ENCODE measurements at regions not wholly inside any gene's neighbourhood (a gene's known extent, or its start where the extent isn't known, plus 50 kb on each side); places are given as distances from the start of the nearest gene placed in this dataset.

DNA sequence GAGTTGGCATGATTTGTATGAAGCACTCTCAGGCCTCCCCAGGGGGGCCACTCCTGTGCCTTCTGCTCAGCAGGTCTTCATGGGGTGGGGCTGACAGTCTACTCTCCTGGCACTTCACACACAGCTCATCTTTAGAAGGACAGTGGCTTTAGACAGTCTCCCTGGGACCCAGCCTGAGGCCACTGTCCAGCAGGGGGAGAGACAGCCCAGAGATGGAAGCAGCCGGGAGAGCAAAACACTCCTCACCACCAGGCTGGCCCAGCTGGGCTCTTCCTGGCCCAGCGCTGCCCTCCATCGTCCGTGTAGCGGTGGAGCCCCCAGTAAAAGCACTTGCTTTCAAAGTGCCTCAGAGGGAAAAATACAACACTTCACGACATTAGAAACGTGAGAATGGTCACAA lies 62.0 kb upstream of the CRHR1 start:
- Histone ChIP-seq H3K27ac (no peak overlapping the region), H3K4me3 (no peak overlapping the region), H3K9me3 (no peaks in the 10 kb centered on the region), H3K27me3 (no peaks in the 10 kb centered on the region), H3K36me3 (ENCODE audit: low read depth, missing control alignments) (no peaks in the 10 kb centered on the region), H3K4me1 (no peaks in the 10 kb centered on the region)
- no peak for DNase-seq
- 32 to 49% methylated on average over 6 to 7 of the region's 7 CpGs for WGBS, 2 donors
- TF ChIP-seq POLR2A (IDR thresholded peaks at IDR 0.05) (no peak), CTCF (IDR thresholded peaks at IDR 0.05) (no peak)
- intact Hi-C loops (cut with DNase I; ENCODE audit: low total_unique reads) = no loop called here

DNA sequence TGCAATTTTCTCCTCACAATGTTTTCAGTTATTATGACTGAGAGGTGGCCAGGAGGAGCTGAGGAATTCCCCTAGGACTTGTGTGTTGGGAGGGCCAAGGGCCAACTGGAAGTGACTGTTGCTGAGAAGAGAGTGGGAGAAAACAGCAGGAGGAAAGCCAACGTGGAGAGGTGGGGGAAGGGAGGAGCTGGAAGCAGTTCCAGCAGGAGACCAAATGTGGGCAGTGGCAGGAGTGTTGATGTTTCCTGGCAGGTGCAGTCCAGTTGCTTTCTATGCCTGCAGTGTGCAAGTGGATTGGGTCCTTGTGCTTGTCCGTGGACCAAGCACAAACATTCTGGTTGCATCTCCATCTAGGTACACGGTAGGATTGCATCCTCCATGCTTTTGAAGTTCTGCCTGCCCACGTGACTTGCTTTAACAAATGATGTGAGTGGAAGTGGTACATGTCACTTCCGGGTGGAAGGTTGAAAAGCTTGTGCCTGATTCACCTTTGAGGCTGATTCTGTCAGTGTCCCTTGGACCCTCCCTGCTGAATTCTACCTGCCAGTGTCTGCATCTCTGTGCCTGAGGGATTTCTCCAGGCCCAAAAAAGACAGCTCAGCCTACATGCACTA lies 54.7 kb upstream of the CRHR1 start:
- no peak for TF ChIP-seq POLR2A (IDR thresholded peaks at IDR 0.05)
- no peak for TF ChIP-seq CTCF (IDR thresholded peaks at IDR 0.05)
- no peak overlapping the region for H3K27ac ChIP-seq
- H3K36me3 ChIP-seq (ENCODE audit: low read depth, missing control alignments) = no peaks in the 10 kb centered on the region
- no peaks in the 10 kb centered on the region for H3K27me3 ChIP-seq
- no peaks in the 10 kb centered on the region for H3K4me1 ChIP-seq
- WGBS, 2 donors = 59 to 69% methylated on average over 5 of the region's 5 CpGs
- intact Hi-C loops (cut with DNase I; ENCODE audit: low total_unique reads) = no loop called here
- H3K4me3 ChIP-seq = no peak overlapping the region
- DNase-seq = no peak
- H3K9me3 ChIP-seq = no peaks in the 10 kb centered on the region

- TF ChIP-seq CTCF (IDR thresholded peaks at IDR 0.05) (no peak), POLR2A (IDR thresholded peaks at IDR 0.05) (no peak)
- Histone ChIP-seq H3K9me3 (no peaks in the 10 kb centered on the region), H3K36me3 (ENCODE audit: low read depth, missing control alignments) (no peaks in the 10 kb centered on the region), H3K4me3 (no peak overlapping the region), H3K27ac (no peak overlapping the region), H3K4me1 (no peaks in the 10 kb centered on the region), H3K27me3 (no peaks in the 10 kb centered on the region)
- no peak for DNase-seq
- 85 to 88% methylated on average over 2 of the region's 2 CpGs for WGBS, 2 donors
- intact Hi-C loops (cut with DNase I; ENCODE audit: low total_unique reads) = no loop called here
Observed at GRCh38 chr17:45730192-45730591, 53.9 kb upstream of the CRHR1 start.

DNA sequence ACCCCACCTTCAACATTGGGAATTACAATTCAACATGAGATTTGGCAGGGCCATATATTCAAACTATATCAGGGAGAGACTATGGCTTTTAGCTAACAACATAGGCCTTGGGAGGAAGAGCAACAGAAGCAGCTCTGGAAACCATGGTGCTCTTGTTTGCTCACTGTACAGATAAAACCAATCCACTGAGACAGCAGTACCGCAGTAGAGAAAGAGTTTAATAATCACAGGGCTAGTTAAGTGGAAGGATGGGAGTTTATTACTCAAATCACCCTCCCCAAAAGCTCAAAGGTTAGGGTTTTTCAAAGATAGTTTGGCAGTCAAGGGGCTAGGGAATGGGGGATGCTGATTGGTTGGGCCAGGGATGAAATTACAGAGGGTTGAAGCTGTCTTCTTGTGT lies 52.7 kb upstream of the CRHR1 start:
- Histone ChIP-seq H3K4me3 (no peak overlapping the region), H3K27ac (no peak overlapping the region), H3K4me1 (no peaks in the 10 kb centered on the region), H3K27me3 (no peaks in the 10 kb centered on the region), H3K9me3 (no peaks in the 10 kb centered on the region), H3K36me3 (ENCODE audit: low read depth, missing control alignments) (no peaks in the 10 kb centered on the region)
- intact Hi-C loops (cut with DNase I; ENCODE audit: low total_unique reads) = no loop called here
- no peak for DNase-seq
- TF ChIP-seq POLR2A (IDR thresholded peaks at IDR 0.05) (no peak), CTCF (IDR thresholded peaks at IDR 0.05) (no peak)
- WGBS, 2 donors = 55 to 81% methylated on average over 1 of the region's 1 CpG

DNA sequence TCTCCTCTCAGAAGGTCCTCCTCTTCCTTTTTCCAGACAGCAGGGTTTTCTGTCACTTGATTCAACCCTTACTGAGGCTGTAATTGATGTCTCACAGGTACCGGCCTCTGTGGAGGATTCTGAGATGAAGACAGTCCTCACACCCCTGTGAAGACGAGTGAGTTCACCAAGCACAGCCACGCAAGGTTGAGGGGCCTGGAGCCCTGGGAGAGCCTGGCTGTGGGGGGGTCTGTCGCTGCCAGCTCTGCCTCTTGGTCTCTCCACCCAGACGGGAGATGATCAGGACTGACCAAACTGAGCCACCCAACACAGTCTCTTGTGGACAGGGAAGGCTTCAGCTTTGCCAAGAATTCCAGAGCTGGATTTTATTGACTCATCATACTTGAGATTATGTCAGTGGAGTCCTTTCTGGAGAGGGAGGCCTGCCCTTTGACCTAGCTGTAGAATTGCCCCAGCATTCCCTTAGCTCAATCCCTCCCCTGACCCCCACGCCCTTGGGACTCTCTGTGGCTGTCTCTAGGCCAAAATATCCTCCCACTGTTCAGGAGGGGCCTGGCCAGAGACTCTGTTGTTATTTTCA lies 51.1 kb upstream of the CRHR1 start:
- Histone ChIP-seq H3K9me3 (no peaks in the 10 kb centered on the region), H3K27ac (no peak overlapping the region), H3K4me1 (no peaks in the 10 kb centered on the region), H3K36me3 (ENCODE audit: low read depth, missing control alignments) (no peaks in the 10 kb centered on the region), H3K27me3 (no peaks in the 10 kb centered on the region), H3K4me3 (no peak overlapping the region)
- TF ChIP-seq CTCF (IDR thresholded peaks at IDR 0.05) (no peak), POLR2A (IDR thresholded peaks at IDR 0.05) (no peak)
- 79 to 91% methylated on average over 4 to 6 of the region's 6 CpGs for WGBS, 2 donors
- no peak for DNase-seq
- intact Hi-C loops (cut with DNase I; ENCODE audit: low total_unique reads) = no loop called here

Data from testis (tissue), 2 donors.